GM23338 (cell line): ENCODE measurements at regions not wholly inside any gene's neighbourhood (a gene's known extent, or its start where the extent isn't known, plus 50 kb on each side); places are given as distances from the start of the nearest gene placed in this dataset.

Experiments
- ATAC-seq: fragments of 200-7000 bp; cut with Tn5 transposase; 3 replicates; pipeline ENCODE4 v1.9.1; 2020
- DNase-seq: peaks from one replicate; pipeline ENCODE4 v3.0.0-alpha.2; 2015; ENCODE audit warnings: low spot score
- H2AFZ ChIP-seq: fragments of 200-600 bp; sonication (generic); 2 replicates; pipeline ENCODE4 v1.8.0; 2016; ENCODE audit warnings: antibody characterized with exemption, mild to moderate bottlenecking, moderate library complexity
- H3F3A ChIP-seq: fragments of 200-600 bp; sonication (generic); replicated peaks from 2 replicates; pipeline ENCODE4 v1.8.0; 2017; ENCODE audit warnings: antibody characterized with exemption, mixed run types, low read depth
- H3K27ac ChIP-seq: fragments of 200-600 bp; sonication (generic); 2 replicates; pipeline ENCODE4 v1.6.1; 2016; ENCODE audit warnings: low read depth
- H3K27me3 ChIP-seq: fragments of 200-600 bp; sonication (generic); 2 replicates; pipeline ENCODE4 v1.8.0; 2016; ENCODE audit warnings: mild to moderate bottlenecking, mixed run types, moderate library complexity; ENCODE audit not compliant: insufficient read depth
- H3K36me3 ChIP-seq: fragments of 200-600 bp; sonication (generic); 2 replicates; pipeline ENCODE4 v1.8.0; 2016; ENCODE audit warnings: mild to moderate bottlenecking; ENCODE audit not compliant: insufficient read depth
- H3K4me1 ChIP-seq: fragments of 200-600 bp; sonication (generic); 2 replicates; pipeline ENCODE4 v1.8.0; 2016; ENCODE audit warnings: mild to moderate bottlenecking, moderate library complexity; ENCODE audit not compliant: insufficient read depth
- H3K4me2 ChIP-seq: fragments of 200-600 bp; sonication (generic); 2 replicates; pipeline ENCODE4 v1.7.1; 2017; ENCODE audit warnings: mixed run types
- H3K4me3 ChIP-seq: fragments of 200-600 bp; sonication (generic); 2 replicates; pipeline ENCODE4 v1.6.1; 2016; ENCODE audit warnings: mixed run types
- H3K79me2 ChIP-seq: fragments of 200-600 bp; sonication (generic); replicated peaks from 2 replicates; pipeline ENCODE4 v1.8.0; 2017; ENCODE audit warnings: mild to moderate bottlenecking; ENCODE audit not compliant: insufficient read depth
- H3K9me2 ChIP-seq: fragments of 200-600 bp; sonication (generic); 2 replicates; pipeline ENCODE4 v1.8.0; 2017; ENCODE audit not compliant: insufficient read depth
- H4K20me1 ChIP-seq: fragments of 200-600 bp; sonication (generic); replicated peaks from 2 replicates; pipeline ENCODE4 v1.8.0; 2017; ENCODE audit warnings: mild to moderate bottlenecking; ENCODE audit not compliant: insufficient read depth
- H3K27ac Mint-ChIP-seq: 2 replicates; pipeline ENCODE4 v1.8.0; 2020; ENCODE audit warnings: inconsistent platforms, mild to moderate bottlenecking, moderate library complexity, mixed read lengths
- H3K27me3 Mint-ChIP-seq: 3 replicates; pipeline ENCODE4 v1.8.0; 2022; ENCODE audit warnings: low read depth, mild to moderate bottlenecking, moderate library complexity, mixed read lengths, inconsistent platforms; ENCODE audit not compliant: insufficient read depth, poor library complexity
- H3K36me3 Mint-ChIP-seq: 3 replicates; pipeline ENCODE4 v1.8.0; 2021; ENCODE audit warnings: low read depth, mild to moderate bottlenecking, inconsistent platforms, moderate library complexity, mixed read lengths
- H3K4me1 Mint-ChIP-seq: 3 replicates; pipeline ENCODE4 v1.8.0; 2020; ENCODE audit warnings: mild to moderate bottlenecking, inconsistent platforms, mixed read lengths
- H3K4me3 Mint-ChIP-seq: 3 replicates; pipeline ENCODE4 v1.8.0; 2021; ENCODE audit warnings: moderate library complexity, mild to moderate bottlenecking, inconsistent platforms, mixed read lengths
- H3K9me3 Mint-ChIP-seq: 3 replicates; pipeline ENCODE4 v1.8.0; 2020; ENCODE audit warnings: moderate library complexity, mild to moderate bottlenecking, inconsistent platforms, mixed read lengths
- EZH2phosphoT487 ChIP-seq: fragments of 200-600 bp; sonication (generic); IDR thresholded peaks from one replicate; pipeline ENCODE4 v1.8.1; 2018; ENCODE audit warnings: antibody characterized with exemption; ENCODE audit not compliant: unreplicated experiment
- JUNB ChIP-seq: IDR thresholded peaks from one replicate; pipeline ENCODE4 v1.6.1; 2016; ENCODE audit warnings: antibody characterized with exemption; ENCODE audit not compliant: unreplicated experiment
- TF ChIP-seq, protein P1 (sequence below), 2 experiments: fragments of 200-600 bp in 1 of 2; sonication (generic) in 1 of 2; conservative IDR thresholded peaks; 2 replicates each; pipeline versions ENCODE4 v1.5.1 to v1.6.1; 2016 to 2017; ENCODE audit warnings: antibody characterized with exemption in 2 of 2, low read depth in 2 of 2, mild to moderate bottlenecking in 2 of 2, moderate library complexity in 1 of 2
- TF ChIP-seq, protein P2 (sequence below): IDR thresholded peaks from one replicate; pipeline ENCODE4 v1.6.1; 2018; ENCODE audit warnings: antibody characterized with exemption; ENCODE audit not compliant: unreplicated experiment
- TF ChIP-seq, protein P3 (sequence below): fragments of 250-450 bp; sonication (Bioruptor Pico); IDR thresholded peaks from 2 replicates; pipeline ENCODE4 v1.5.0; 2020; ENCODE audit warnings: mild to moderate bottlenecking, moderate library complexity

DNA sequence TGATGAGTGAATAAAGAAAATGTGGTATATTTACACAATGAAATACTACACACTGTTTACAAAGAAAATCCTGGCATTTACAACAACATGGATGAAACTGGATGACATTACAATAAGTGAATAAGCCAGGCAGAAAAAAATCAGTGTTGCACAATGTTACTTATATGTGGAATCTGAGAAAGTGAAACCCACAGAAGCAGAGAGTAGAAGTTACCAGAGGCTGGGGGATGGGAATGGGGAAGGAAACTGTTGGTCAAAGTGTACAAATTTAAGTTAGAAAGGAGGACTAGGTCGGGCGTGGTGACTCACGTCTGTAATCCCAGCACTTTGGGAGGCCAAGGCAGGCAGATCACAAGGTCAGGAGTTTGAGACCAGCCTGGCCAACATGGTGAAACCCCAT lies 538.5 kb upstream of the MKI67 start:
- no peak for ATAC-seq
- Histone ChIP-seq H2AFZ (peak overlapping the region; percentile 61; the same call in 1 of the 2 replicates), H3K4me2 (no peak overlapping the region), H3K27me3 (no peaks in the 10 kb centered on the region), H3K79me2 (no peaks in the 10 kb centered on the region), H3K27ac (no peak overlapping the region), H3K36me3 (no peaks in the 10 kb centered on the region), H3K4me3 (no peak overlapping the region), H3K4me1 (peaks cover 3% of the 10 kb centered on the region; the same call in 1 of the 2 replicates), H3K9me2 (no peaks in the 10 kb centered on the region), H4K20me1 (no peaks in the 10 kb centered on the region), H3F3A (no peaks in the 10 kb centered on the region)
- DNase-seq: no peak
- peaks cover 7% of the 10 kb centered on the region for H3K4me1 Mint-ChIP-seq
- H3K9me3 Mint-ChIP-seq: peaks cover 3% of the 10 kb centered on the region; the same call in 2 of the 3 replicates
- no peaks in the 10 kb centered on the region for H3K36me3 Mint-ChIP-seq
- H3K27me3 Mint-ChIP-seq: peaks cover 6% of the 10 kb centered on the region
- H3K4me3 Mint-ChIP-seq: no peak overlapping the region
- TF ChIP-seq EZH2phosphoT487: no peak
- TF ChIP-seq, protein P1, sequence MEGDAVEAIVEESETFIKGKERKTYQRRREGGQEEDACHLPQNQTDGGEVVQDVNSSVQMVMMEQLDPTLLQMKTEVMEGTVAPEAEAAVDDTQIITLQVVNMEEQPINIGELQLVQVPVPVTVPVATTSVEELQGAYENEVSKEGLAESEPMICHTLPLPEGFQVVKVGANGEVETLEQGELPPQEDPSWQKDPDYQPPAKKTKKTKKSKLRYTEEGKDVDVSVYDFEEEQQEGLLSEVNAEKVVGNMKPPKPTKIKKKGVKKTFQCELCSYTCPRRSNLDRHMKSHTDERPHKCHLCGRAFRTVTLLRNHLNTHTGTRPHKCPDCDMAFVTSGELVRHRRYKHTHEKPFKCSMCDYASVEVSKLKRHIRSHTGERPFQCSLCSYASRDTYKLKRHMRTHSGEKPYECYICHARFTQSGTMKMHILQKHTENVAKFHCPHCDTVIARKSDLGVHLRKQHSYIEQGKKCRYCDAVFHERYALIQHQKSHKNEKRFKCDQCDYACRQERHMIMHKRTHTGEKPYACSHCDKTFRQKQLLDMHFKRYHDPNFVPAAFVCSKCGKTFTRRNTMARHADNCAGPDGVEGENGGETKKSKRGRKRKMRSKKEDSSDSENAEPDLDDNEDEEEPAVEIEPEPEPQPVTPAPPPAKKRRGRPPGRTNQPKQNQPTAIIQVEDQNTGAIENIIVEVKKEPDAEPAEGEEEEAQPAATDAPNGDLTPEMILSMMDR (conservative IDR thresholded peaks at IDR 0.05; ENCODE audit: low read depth in 2 of 2): no peak
- TF ChIP-seq, protein P2, sequence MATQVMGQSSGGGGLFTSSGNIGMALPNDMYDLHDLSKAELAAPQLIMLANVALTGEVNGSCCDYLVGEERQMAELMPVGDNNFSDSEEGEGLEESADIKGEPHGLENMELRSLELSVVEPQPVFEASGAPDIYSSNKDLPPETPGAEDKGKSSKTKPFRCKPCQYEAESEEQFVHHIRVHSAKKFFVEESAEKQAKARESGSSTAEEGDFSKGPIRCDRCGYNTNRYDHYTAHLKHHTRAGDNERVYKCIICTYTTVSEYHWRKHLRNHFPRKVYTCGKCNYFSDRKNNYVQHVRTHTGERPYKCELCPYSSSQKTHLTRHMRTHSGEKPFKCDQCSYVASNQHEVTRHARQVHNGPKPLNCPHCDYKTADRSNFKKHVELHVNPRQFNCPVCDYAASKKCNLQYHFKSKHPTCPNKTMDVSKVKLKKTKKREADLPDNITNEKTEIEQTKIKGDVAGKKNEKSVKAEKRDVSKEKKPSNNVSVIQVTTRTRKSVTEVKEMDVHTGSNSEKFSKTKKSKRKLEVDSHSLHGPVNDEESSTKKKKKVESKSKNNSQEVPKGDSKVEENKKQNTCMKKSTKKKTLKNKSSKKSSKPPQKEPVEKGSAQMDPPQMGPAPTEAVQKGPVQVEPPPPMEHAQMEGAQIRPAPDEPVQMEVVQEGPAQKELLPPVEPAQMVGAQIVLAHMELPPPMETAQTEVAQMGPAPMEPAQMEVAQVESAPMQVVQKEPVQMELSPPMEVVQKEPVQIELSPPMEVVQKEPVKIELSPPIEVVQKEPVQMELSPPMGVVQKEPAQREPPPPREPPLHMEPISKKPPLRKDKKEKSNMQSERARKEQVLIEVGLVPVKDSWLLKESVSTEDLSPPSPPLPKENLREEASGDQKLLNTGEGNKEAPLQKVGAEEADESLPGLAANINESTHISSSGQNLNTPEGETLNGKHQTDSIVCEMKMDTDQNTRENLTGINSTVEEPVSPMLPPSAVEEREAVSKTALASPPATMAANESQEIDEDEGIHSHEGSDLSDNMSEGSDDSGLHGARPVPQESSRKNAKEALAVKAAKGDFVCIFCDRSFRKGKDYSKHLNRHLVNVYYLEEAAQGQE: no peak
- TF ChIP-seq, protein P3, sequence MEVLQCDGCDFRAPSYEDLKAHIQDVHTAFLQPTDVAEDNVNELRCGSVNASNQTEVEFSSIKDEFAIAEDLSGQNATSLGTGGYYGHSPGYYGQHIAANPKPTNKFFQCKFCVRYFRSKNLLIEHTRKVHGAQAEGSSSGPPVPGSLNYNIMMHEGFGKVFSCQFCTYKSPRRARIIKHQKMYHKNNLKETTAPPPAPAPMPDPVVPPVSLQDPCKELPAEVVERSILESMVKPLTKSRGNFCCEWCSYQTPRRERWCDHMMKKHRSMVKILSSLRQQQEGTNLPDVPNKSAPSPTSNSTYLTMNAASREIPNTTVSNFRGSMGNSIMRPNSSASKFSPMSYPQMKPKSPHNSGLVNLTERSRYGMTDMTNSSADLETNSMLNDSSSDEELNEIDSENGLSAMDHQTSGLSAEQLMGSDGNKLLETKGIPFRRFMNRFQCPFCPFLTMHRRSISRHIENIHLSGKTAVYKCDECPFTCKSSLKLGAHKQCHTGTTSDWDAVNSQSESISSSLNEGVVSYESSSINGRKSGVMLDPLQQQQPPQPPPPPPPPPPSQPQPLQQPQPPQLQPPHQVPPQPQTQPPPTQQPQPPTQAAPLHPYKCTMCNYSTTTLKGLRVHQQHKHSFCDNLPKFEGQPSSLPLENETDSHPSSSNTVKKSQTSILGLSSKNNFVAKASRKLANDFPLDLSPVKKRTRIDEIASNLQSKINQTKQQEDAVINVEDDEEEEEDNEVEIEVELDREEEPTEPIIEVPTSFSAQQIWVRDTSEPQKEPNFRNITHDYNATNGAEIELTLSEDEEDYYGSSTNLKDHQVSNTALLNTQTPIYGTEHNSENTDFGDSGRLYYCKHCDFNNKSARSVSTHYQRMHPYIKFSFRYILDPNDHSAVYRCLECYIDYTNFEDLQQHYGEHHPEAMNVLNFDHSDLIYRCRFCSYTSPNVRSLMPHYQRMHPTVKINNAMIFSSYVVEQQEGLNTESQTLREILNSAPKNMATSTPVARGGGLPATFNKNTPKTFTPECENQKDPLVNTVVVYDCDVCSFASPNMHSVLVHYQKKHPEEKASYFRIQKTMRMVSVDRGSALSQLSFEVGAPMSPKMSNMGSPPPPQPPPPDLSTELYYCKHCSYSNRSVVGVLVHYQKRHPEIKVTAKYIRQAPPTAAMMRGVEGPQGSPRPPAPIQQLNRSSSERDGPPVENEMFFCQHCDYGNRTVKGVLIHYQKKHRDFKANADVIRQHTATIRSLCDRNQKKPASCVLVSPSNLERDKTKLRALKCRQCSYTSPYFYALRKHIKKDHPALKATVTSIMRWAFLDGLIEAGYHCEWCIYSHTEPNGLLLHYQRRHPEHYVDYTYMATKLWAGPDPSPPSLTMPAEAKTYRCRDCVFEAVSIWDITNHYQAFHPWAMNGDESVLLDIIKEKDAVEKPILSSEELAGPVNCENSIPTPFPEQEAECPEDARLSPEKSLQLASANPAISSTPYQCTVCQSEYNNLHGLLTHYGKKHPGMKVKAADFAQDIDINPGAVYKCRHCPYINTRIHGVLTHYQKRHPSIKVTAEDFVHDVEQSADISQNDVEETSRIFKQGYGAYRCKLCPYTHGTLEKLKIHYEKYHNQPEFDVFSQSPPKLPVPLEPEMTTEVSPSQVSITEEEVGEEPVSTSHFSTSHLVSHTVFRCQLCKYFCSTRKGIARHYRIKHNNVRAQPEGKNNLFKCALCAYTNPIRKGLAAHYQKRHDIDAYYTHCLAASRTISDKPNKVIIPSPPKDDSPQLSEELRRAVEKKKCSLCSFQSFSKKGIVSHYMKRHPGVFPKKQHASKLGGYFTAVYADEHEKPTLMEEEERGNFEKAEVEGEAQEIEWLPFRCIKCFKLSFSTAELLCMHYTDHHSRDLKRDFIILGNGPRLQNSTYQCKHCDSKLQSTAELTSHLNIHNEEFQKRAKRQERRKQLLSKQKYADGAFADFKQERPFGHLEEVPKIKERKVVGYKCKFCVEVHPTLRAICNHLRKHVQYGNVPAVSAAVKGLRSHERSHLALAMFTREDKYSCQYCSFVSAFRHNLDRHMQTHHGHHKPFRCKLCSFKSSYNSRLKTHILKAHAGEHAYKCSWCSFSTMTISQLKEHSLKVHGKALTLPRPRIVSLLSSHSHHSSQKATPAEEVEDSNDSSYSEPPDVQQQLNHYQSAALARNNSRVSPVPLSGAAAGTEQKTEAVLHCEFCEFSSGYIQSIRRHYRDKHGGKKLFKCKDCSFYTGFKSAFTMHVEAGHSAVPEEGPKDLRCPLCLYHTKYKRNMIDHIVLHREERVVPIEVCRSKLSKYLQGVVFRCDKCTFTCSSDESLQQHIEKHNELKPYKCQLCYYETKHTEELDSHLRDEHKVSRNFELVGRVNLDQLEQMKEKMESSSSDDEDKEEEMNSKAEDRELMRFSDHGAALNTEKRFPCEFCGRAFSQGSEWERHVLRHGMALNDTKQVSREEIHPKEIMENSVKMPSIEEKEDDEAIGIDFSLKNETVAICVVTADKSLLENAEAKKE (CRISPR knock-in tag): no peak
- TF ChIP-seq JUNB: no peak
- H3K27ac Mint-ChIP-seq: no peak overlapping the region
